ENCODE measurements at regions not wholly inside any gene's neighbourhood (a gene's known extent, or its start where the extent isn't known, plus 50 kb on each side); places are given as distances from the start of the nearest gene placed in this dataset.

GRCh38 chr2:120956486-120957156, 221.0 kb downstream of the GLI2 start:
- Histone ChIP-seq H3K9ac (ENCODE audit: low read length in 2 of 2) (no peak overlapping the region), H3K4me1 (ENCODE audit: control insufficient read depth, insufficient read depth, low read length) (peaks cover 34% of the 10 kb centered on the region), H3K27ac (ENCODE audit: low read length) (no peak overlapping the region), H3K9me3 (ENCODE audit: control insufficient read depth in 2 of 2, low read length in 2 of 2) (no peaks in the 10 kb centered on the region), H3K27me3 (ENCODE audit: control insufficient read depth in 1 of 2, insufficient read depth in 2 of 2, low read length in 2 of 2) (no peaks in the 10 kb centered on the region), H3K36me3 (ENCODE audit: control insufficient read depth in 2 of 2, insufficient read depth in 2 of 2, low read length in 2 of 2) (peaks cover 0 to 11% of the 10 kb centered on the region in 2 donors), H3K4me3 (ENCODE audit: low read length in 2 of 2) (no peak overlapping the region)

DNA sequence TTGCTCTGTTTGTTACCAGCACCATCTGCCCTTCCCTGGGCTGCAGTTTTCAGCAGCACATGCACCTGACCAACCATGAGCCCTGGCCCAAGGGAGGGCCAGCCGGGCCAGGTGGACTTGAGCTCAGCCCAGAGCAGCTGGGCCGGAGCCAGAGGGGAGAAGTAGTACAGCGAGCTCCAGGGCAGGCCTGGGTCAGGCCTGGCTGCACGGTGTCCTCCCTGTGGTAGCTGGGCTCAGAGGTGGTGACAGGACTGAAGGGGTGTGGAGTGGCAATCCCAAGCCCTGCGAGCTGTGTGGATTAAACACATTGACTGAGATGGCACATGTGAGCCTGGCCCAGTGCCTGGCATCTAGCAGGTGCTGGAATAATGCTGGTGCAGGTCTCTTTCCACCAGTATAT, 222.2 kb downstream of the GLI2 start:
- H3K4me3 ChIP-seq (ENCODE audit: low read length in 2 of 2) = no peak overlapping the region
- no peak overlapping the region for H3K27ac ChIP-seq (ENCODE audit: low read length)
- H3K9ac ChIP-seq (ENCODE audit: low read length in 2 of 2) = no peak overlapping the region
- no peaks in the 10 kb centered on the region for H3K9me3 ChIP-seq (ENCODE audit: control insufficient read depth in 2 of 2, low read length in 2 of 2)
- no peaks in the 10 kb centered on the region for H3K27me3 ChIP-seq (ENCODE audit: control insufficient read depth in 1 of 2, insufficient read depth in 2 of 2, low read length in 2 of 2)
- peaks cover 34% of the 10 kb centered on the region for H3K4me1 ChIP-seq (ENCODE audit: control insufficient read depth, insufficient read depth, low read length)
- peaks cover 0 to 9% of the 10 kb centered on the region in 2 donors for H3K36me3 ChIP-seq (ENCODE audit: control insufficient read depth in 2 of 2, insufficient read depth in 2 of 2, low read length in 2 of 2)

DNA sequence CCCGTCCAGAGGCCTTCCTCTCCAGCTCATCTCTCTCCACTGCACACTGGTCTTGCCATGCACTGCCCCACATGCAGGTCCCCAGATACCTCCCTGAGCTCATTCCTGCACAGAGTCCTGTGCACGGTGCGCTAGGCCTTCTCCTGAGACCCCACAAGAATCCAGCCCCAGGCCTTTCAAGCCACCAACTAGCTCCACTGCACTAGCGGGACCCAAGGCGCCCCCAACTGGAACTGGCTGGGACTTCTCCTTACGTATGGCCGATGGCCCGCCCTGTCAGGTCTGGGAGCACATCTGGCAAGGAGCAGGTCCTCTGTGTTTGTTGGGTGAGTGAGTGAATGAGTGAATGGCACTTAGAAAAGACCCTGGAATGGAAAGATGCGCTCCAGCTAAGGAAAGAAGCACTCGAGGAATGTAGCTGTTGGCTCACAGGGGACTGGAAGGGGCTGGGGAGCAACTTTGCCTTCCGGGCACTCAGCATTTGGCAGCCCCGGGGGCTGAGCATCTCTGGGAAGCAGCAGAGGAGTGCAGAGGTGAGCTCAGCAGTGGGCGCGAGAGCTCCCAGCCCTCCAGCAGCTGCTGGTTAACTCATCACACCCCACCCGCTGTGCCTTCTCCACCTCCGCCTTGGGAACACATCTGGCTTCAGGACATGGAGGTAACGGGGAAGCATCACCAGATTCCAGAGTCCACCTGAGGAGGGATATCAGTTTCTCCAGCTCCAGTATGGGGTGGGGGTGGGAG, 223.1 kb downstream of the GLI2 start:
- Histone ChIP-seq H3K27me3 (ENCODE audit: control insufficient read depth in 1 of 2, insufficient read depth in 2 of 2, low read length in 2 of 2) (no peaks in the 10 kb centered on the region), H3K9ac (ENCODE audit: low read length in 2 of 2) (peak overlapping the region; percentile 29 to 40), H3K4me1 (ENCODE audit: control insufficient read depth, insufficient read depth, low read length) (peaks cover 29% of the 10 kb centered on the region), H3K36me3 (ENCODE audit: control insufficient read depth in 2 of 2, insufficient read depth in 2 of 2, low read length in 2 of 2) (peaks cover 3 to 10% of the 10 kb centered on the region in 2 donors), H3K27ac (ENCODE audit: low read length) (peak overlapping the region; percentile 2), H3K9me3 (ENCODE audit: control insufficient read depth in 2 of 2, low read length in 2 of 2) (no peaks in the 10 kb centered on the region), H3K4me3 (ENCODE audit: low read length in 2 of 2) (no peak overlapping the region)

DNA sequence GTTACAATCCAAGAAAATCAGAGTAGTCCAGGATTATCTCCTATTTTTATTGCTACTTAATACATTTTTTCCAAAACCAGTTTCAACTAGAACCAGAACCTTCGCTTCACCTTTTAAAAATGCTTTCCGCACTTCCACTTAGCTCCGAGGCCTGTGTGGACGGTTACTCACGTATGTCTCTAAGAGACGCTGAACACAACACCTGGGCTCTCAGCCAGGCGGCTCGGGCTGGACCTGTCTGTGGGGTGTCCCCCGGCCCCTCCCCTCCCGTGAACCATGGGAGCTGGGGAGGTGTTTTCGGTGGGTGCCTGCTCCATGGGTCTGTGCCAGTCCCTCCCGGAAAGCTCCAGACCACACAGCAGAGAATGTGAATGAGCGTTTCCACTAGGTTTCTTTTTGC, 223.8 kb downstream of the GLI2 start:
- H3K27ac ChIP-seq (ENCODE audit: low read length) = no peak overlapping the region
- H3K9ac ChIP-seq (ENCODE audit: low read length in 2 of 2) = peak overlapping the region; percentile 29 to 40
- H3K4me1 ChIP-seq (ENCODE audit: control insufficient read depth, insufficient read depth, low read length) = peaks cover 24% of the 10 kb centered on the region
- H3K27me3 ChIP-seq (ENCODE audit: control insufficient read depth in 1 of 2, insufficient read depth in 2 of 2, low read length in 2 of 2) = no peaks in the 10 kb centered on the region
- no peak overlapping the region for H3K4me3 ChIP-seq (ENCODE audit: low read length in 2 of 2)
- H3K9me3 ChIP-seq (ENCODE audit: control insufficient read depth in 2 of 2, low read length in 2 of 2) = no peaks in the 10 kb centered on the region
- H3K36me3 ChIP-seq (ENCODE audit: control insufficient read depth in 2 of 2, insufficient read depth in 2 of 2, low read length in 2 of 2) = peaks cover 3 to 6% of the 10 kb centered on the region in 2 donors

DNA sequence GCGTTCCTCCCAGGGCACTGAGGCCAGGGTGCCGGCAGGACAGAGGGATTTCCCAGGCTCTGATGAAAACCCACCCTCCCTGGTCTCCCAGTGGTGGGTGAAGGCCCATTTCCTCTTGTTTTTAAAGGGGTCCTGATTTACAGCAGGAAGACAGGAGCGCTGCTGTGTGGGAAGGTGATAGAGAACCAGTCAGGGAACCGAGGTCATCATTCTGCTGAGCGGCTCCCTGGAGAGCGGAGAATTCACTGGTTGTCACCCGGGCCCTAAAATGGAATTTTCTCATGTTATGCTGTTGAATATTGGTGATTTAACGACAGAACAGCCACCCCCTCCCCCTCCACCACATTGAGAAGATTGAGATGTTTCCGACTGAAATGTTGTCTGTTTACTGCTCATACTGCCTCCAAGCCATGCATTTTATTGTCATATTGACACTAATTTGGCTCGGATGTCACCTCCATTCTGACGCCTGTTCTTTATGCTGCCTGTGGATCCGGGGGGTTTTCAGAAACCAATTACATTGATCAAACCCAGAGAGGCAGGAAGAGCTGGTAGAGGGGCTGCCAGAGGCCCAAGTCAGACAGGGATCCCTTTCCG, 225.2 kb downstream of the GLI2 start:
- Histone ChIP-seq H3K27me3 (ENCODE audit: control insufficient read depth in 1 of 2, insufficient read depth in 2 of 2, low read length in 2 of 2) (no peaks in the 10 kb centered on the region), H3K9me3 (ENCODE audit: control insufficient read depth in 2 of 2, low read length in 2 of 2) (no peaks in the 10 kb centered on the region), H3K9ac (ENCODE audit: low read length in 2 of 2) (no peak overlapping the region), H3K36me3 (ENCODE audit: control insufficient read depth in 2 of 2, insufficient read depth in 2 of 2, low read length in 2 of 2) (peaks cover 3 to 9% of the 10 kb centered on the region in 2 donors), H3K4me1 (ENCODE audit: control insufficient read depth, insufficient read depth, low read length) (peaks cover 19% of the 10 kb centered on the region), H3K27ac (ENCODE audit: low read length) (no peak overlapping the region), H3K4me3 (ENCODE audit: low read length in 2 of 2) (no peak overlapping the region)

DNA sequence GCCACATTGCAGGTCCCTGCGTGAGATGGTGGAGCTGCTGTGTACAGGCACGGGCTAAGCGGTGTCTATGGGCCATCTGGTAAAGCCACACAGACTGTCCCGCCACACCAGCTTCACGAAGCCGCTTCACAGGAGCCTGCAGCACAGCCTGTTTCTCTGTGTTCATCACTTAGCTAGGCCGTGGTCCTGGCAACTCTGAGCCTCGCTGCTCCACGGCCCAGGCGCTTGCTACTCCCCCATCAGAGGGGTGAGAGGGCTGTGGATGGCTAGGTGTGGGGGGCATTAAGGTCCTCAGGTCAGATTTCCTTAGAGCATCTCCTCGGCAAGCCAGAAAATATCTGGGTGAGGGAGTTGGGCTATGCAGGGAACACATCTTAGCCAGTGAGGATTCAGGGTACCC, 225.7 kb downstream of the GLI2 start:
- Histone ChIP-seq H3K9ac (ENCODE audit: low read length in 2 of 2) (no peak overlapping the region), H3K27ac (ENCODE audit: low read length) (no peak overlapping the region), H3K36me3 (ENCODE audit: control insufficient read depth in 2 of 2, insufficient read depth in 2 of 2, low read length in 2 of 2) (peaks cover 3 to 9% of the 10 kb centered on the region in 2 donors), H3K27me3 (ENCODE audit: control insufficient read depth in 1 of 2, insufficient read depth in 2 of 2, low read length in 2 of 2) (no peaks in the 10 kb centered on the region), H3K4me1 (ENCODE audit: control insufficient read depth, insufficient read depth, low read length) (peaks cover 19% of the 10 kb centered on the region), H3K4me3 (ENCODE audit: low read length in 2 of 2) (no peak overlapping the region), H3K9me3 (ENCODE audit: control insufficient read depth in 2 of 2, low read length in 2 of 2) (no peaks in the 10 kb centered on the region)

GRCh38 chr2:120963997-120964705, 228.5 kb downstream of the GLI2 start:
- Histone ChIP-seq H3K4me3 (ENCODE audit: low read length in 2 of 2) (no peak overlapping the region), H3K4me1 (ENCODE audit: control insufficient read depth, insufficient read depth, low read length) (peaks cover 9% of the 10 kb centered on the region)

DNA sequence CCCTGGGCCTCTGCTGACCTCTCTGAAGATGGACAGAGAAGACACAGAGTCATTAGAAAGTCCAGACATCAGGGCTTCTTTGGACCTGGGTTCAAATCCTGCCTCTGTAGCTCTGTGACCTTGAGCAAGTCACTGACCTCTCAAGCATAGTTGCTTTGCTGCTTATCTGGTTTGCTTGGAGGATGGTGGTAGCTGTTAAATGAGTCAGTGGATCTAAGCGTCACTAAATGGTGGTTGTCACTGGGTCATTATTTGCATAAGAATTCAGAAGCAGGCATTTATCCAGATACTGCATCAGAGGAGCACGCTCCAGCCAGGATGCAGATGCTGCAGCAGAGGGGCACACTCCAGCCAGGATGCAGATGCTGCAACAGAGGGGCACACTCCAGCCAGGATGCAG, 229.2 kb downstream of the GLI2 start:
- H3K4me1 ChIP-seq (ENCODE audit: control insufficient read depth, insufficient read depth, low read length) = peaks cover 2% of the 10 kb centered on the region
- no peak overlapping the region for H3K4me3 ChIP-seq (ENCODE audit: low read length in 2 of 2)
- H3K27ac ChIP-seq (ENCODE audit: low read length) = no peak overlapping the region
- no peak overlapping the region for H3K9ac ChIP-seq (ENCODE audit: low read length in 2 of 2)
- H3K9me3 ChIP-seq (ENCODE audit: control insufficient read depth in 2 of 2, low read length in 2 of 2) = no peaks in the 10 kb centered on the region
- no peaks in the 10 kb centered on the region for H3K27me3 ChIP-seq (ENCODE audit: control insufficient read depth in 1 of 2, insufficient read depth in 2 of 2, low read length in 2 of 2)
- peaks cover 12 to 20% of the 10 kb centered on the region in 2 donors for H3K36me3 ChIP-seq (ENCODE audit: control insufficient read depth in 2 of 2, insufficient read depth in 2 of 2, low read length in 2 of 2)

More at GRCh38 chr2:120963997-120964705, 228.5 kb downstream of the GLI2 start:
- Histone ChIP-seq H3K27ac (ENCODE audit: low read length) (no peak overlapping the region), H3K36me3 (ENCODE audit: control insufficient read depth in 2 of 2, insufficient read depth in 2 of 2, low read length in 2 of 2) (peaks cover 5 to 13% of the 10 kb centered on the region in 2 donors), H3K9ac (ENCODE audit: low read length in 2 of 2) (no peak overlapping the region), H3K9me3 (ENCODE audit: control insufficient read depth in 2 of 2, low read length in 2 of 2) (no peaks in the 10 kb centered on the region), H3K27me3 (ENCODE audit: control insufficient read depth in 1 of 2, insufficient read depth in 2 of 2, low read length in 2 of 2) (no peaks in the 10 kb centered on the region)

GRCh38 chr2:120966510-120967254, 231.0 kb downstream of the GLI2 start:
- Histone ChIP-seq H3K9ac (ENCODE audit: low read length in 2 of 2) (no peak overlapping the region), H3K9me3 (ENCODE audit: control insufficient read depth in 2 of 2, low read length in 2 of 2) (no peaks in the 10 kb centered on the region), H3K4me3 (ENCODE audit: low read length in 2 of 2) (no peak overlapping the region), H3K27ac (ENCODE audit: low read length) (no peak overlapping the region), H3K27me3 (ENCODE audit: control insufficient read depth in 1 of 2, insufficient read depth in 2 of 2, low read length in 2 of 2) (no peaks in the 10 kb centered on the region), H3K4me1 (ENCODE audit: control insufficient read depth, insufficient read depth, low read length) (no peaks in the 10 kb centered on the region), H3K36me3 (ENCODE audit: control insufficient read depth in 2 of 2, insufficient read depth in 2 of 2, low read length in 2 of 2) (peaks cover 20 to 32% of the 10 kb centered on the region in 2 donors)
